Mesenchymal stem cell (in vitro differentiated cells and primary cell): ENCODE measurements at regions not wholly inside any gene's neighbourhood (a gene's known extent, or its start where the extent isn't known, plus 50 kb on each side); places are given as distances from the start of the nearest gene placed in this dataset.
A peak's percentile ranks its signal among the peaks of the same experiment; 100 is the strongest.

Experiments used
- DNase-seq: peaks from one replicate; pipeline ENCODE4 v3.0.0-alpha.2; 2013
- H2AFZ ChIP-seq: one replicate; pipeline ENCODE4 v1.6.1; 2013; ENCODE audit warnings: low read depth, mild to moderate bottlenecking, control low read depth, inconsistent platforms, low read length, moderate library complexity
- H2AK5ac ChIP-seq: 2 replicates; pipeline ENCODE4 v1.6.1; 2013; ENCODE audit warnings: low read length, moderate library complexity, mild to moderate bottlenecking, inconsistent platforms; ENCODE audit not compliant: severe bottlenecking
- H2BK120ac ChIP-seq: one replicate; pipeline ENCODE4 v1.6.1; 2013; ENCODE audit warnings: low read depth, mild to moderate bottlenecking, inconsistent platforms, low read length, moderate library complexity
- H2BK12ac ChIP-seq, 2 experiments: one replicate each; pipeline ENCODE4 v1.6.1; 2013; ENCODE audit warnings: inconsistent platforms in 2 of 2, low read length in 2 of 2, mild to moderate bottlenecking in 2 of 2, moderate library complexity in 2 of 2, control low read depth in 1 of 2
- H2BK15ac ChIP-seq: one replicate; pipeline ENCODE4 v1.6.1; 2013; ENCODE audit warnings: mild to moderate bottlenecking, low read depth, inconsistent platforms; ENCODE audit not compliant: poor library complexity, severe bottlenecking
- H2BK5ac ChIP-seq: 2 replicates; pipeline ENCODE4 v1.6.1; 2013; ENCODE audit warnings: low read depth, mild to moderate bottlenecking, low read length, control low read depth, inconsistent platforms; ENCODE audit not compliant: poor library complexity, severe bottlenecking
- H3K14ac ChIP-seq, 2 experiments: one replicate each; pipeline ENCODE4 v1.6.1; 2013; ENCODE audit warnings: inconsistent platforms in 2 of 2, low read length in 2 of 2, control low read depth in 1 of 2, mild to moderate bottlenecking in 1 of 2, moderate library complexity in 1 of 2
- H3K18ac ChIP-seq, 2 experiments: one replicate each; pipeline ENCODE4 v1.6.1; 2013; ENCODE audit warnings: inconsistent platforms in 2 of 2, low read length in 2 of 2, control low read depth in 1 of 2, low read depth in 1 of 2, mild to moderate bottlenecking in 1 of 2
- H3K23ac ChIP-seq, 2 experiments: one replicate each; pipeline ENCODE4 v1.6.1; 2013; ENCODE audit warnings: inconsistent platforms in 2 of 2, low read length in 2 of 2, mild to moderate bottlenecking in 2 of 2, moderate library complexity in 2 of 2, control low read depth in 1 of 2
- H3K27ac ChIP-seq: 2 replicates; pipeline ENCODE4 v1.5.1; 2013; ENCODE audit warnings: mild to moderate bottlenecking, moderate library complexity, low read length, control low read depth, inconsistent platforms; ENCODE audit not compliant: poor library complexity, severe bottlenecking
- H3K27me3 ChIP-seq, 2 experiments: 2 replicates each; pipeline versions ENCODE4 v1.6.1 to v1.7.0; 2013; ENCODE audit warnings: low read length in 2 of 2, mild to moderate bottlenecking in 2 of 2, moderate library complexity in 2 of 2, control low read depth in 1 of 2, inconsistent platforms in 1 of 2; ENCODE audit not compliant: control insufficient read depth in 1 of 2, insufficient read depth in 1 of 2
- H3K36me3 ChIP-seq, 2 experiments: 2 replicates each; pipeline versions ENCODE4 v1.6.1 to v1.7.0; 2013; ENCODE audit warnings: low read length in 2 of 2, control low read depth in 1 of 2, inconsistent platforms in 1 of 2, low read depth in 1 of 2, mild to moderate bottlenecking in 1 of 2; ENCODE audit not compliant: insufficient read depth in 2 of 2, control insufficient read depth in 1 of 2
- H3K4ac ChIP-seq, 2 experiments: one replicate each; pipeline ENCODE4 v1.6.1; 2013; ENCODE audit warnings: inconsistent platforms in 2 of 2, low read length in 2 of 2, mild to moderate bottlenecking in 2 of 2, moderate library complexity in 2 of 2, control low read depth in 1 of 2, low read depth in 1 of 2
- H3K4me1 ChIP-seq: 2 replicates; pipeline ENCODE4 v1.6.1; 2013; ENCODE audit warnings: low read depth, low read length, control low read depth; ENCODE audit not compliant: control insufficient read depth, insufficient read depth
- H3K4me2 ChIP-seq: 2 replicates; pipeline ENCODE4 v1.6.1; 2013; ENCODE audit warnings: low read length, mild to moderate bottlenecking, inconsistent platforms; ENCODE audit not compliant: poor library complexity, severe bottlenecking
- H3K4me3 ChIP-seq, 2 experiments: 2 replicates each; pipeline versions ENCODE4 v1.5.1 to v1.7.0; 2013; ENCODE audit warnings: low read length in 2 of 2, mild to moderate bottlenecking in 2 of 2, control low read depth in 1 of 2, low read depth in 1 of 2; ENCODE audit not compliant: insufficient read depth in 1 of 2
- H3K79me1 ChIP-seq: replicated peaks from 2 replicates; pipeline ENCODE4 v1.6.1; 2013; ENCODE audit warnings: mild to moderate bottlenecking, control low read depth, low read length, inconsistent platforms; ENCODE audit not compliant: poor library complexity, severe bottlenecking
- H3K9ac ChIP-seq: 2 replicates; pipeline ENCODE4 v1.7.0; 2013; ENCODE audit warnings: mild to moderate bottlenecking, low read length, moderate library complexity
- H3K9me3 ChIP-seq: 2 replicates; pipeline ENCODE4 v1.7.0; 2013; ENCODE audit warnings: mild to moderate bottlenecking, low read length; ENCODE audit not compliant: control insufficient read depth
- H4K8ac ChIP-seq: one replicate; pipeline ENCODE4 v1.6.1; 2013; ENCODE audit warnings: inconsistent platforms, mild to moderate bottlenecking, low read length, moderate library complexity
- H4K91ac ChIP-seq: one replicate; pipeline ENCODE4 v1.6.1; 2013; ENCODE audit warnings: mild to moderate bottlenecking, low read length, inconsistent platforms
- WGBS: methylation state at CpG from one replicate; pipeline ENCODE4 v1.1.7; 2013; ENCODE audit warnings: mixed read lengths; 5-methylcytosine and 5-hydroxymethylcytosine counted together

- no peak for DNase-seq
- Histone ChIP-seq H3K4me2 (no peak overlapping the region), H3K79me1 (peaks cover 3% of the 10 kb centered on the region), H2BK12ac (no peak overlapping the region), H2BK120ac (no peak overlapping the region), H3K23ac (no peak overlapping the region), H2BK5ac (no peak overlapping the region), H3K36me3 (no peaks in the 10 kb centered on the region), H3K4me1 (peaks cover 9% of the 10 kb centered on the region), H3K9ac (peak overlapping the region; percentile 74), H3K9me3 (no peaks in the 10 kb centered on the region), H4K91ac (no peak overlapping the region), H3K27ac (no peak overlapping the region), H3K4ac (no peak overlapping the region), H3K27me3 (no peaks in the 10 kb centered on the region), H4K8ac (no peak overlapping the region), H3K14ac (no peak overlapping the region), H3K18ac (no peak overlapping the region), H2AFZ (no peak overlapping the region), H2BK15ac (no peak overlapping the region), H3K4me3 (peak overlapping the region in 1 of 2 experiments; percentile 72), H2AK5ac (no peak overlapping the region)
- 93% methylated on average over 5 of the region's 5 CpGs for WGBS
Measured at GRCh38 chr11:10932976-10933375, 75.1 kb upstream of the ZBED5 start.

GRCh38 chr11:10931761-10932670, 74.2 kb upstream of the ZBED5 start:
- Histone ChIP-seq H2BK12ac (peak overlapping the region in 1 of 2 experiments; percentile 98), H3K4me3 (peak overlapping the region; percentile 68 to 84), H3K18ac (peak overlapping the region; percentile 90 to 99), H2AK5ac (no peak overlapping the region), H2BK120ac (peak overlapping the region; percentile 54), H3K79me1 (peaks cover 3% of the 10 kb centered on the region), H4K91ac (peak overlapping the region; percentile 85), H3K9me3 (no peaks in the 10 kb centered on the region), H3K4me1 (peaks cover 9% of the 10 kb centered on the region), H3K36me3 (no peaks in the 10 kb centered on the region), H3K27me3 (no peaks in the 10 kb centered on the region), H2AFZ (peak overlapping the region; percentile 83), H4K8ac (peak overlapping the region; percentile 97), H3K27ac (peak overlapping the region; percentile 92), H3K14ac (peak overlapping the region in 1 of 2 experiments; percentile 74), H3K23ac (no peak overlapping the region), H2BK5ac (no peak overlapping the region), H3K9ac (peak overlapping the region; percentile 93), H3K4ac (peak overlapping the region; percentile 88 to 89), H3K4me2 (peak overlapping the region; percentile 83), H2BK15ac (peak overlapping the region; percentile 82)
- DNase-seq: no peak
- WGBS: 38% methylated on average over 13 of the region's 14 CpGs

GRCh38 chr11:10930972-10931760, 73.3 kb upstream of the ZBED5 start:
- peak overlapping the region in 1 of 2 experiments; percentile 99 for H3K23ac ChIP-seq
- under 1% methylated on average over 62 of the region's 69 CpGs for WGBS
- H3K4me2 ChIP-seq: peak overlapping the region; percentile 83
- DNase-seq: peak; percentile 86
- H3K27me3 ChIP-seq: no peaks in the 10 kb centered on the region
- H3K18ac ChIP-seq: peak overlapping the region; percentile 98 to 99
- H3K27ac ChIP-seq: peak overlapping the region; percentile 92
- peak overlapping the region; percentile 80 for H2BK15ac ChIP-seq
- no peak overlapping the region for H2AK5ac ChIP-seq
- H4K91ac ChIP-seq: peak overlapping the region; percentile 90
- H4K8ac ChIP-seq: peak overlapping the region; percentile 97
- H2BK120ac ChIP-seq: peak overlapping the region; percentile 86
- peak overlapping the region; percentile 80 to 96 for H3K4ac ChIP-seq
- peaks cover 11% of the 10 kb centered on the region for H3K4me1 ChIP-seq
- H3K4me3 ChIP-seq: peak overlapping the region; percentile 68 to 84
- no peaks in the 10 kb centered on the region for H3K36me3 ChIP-seq
- H2BK12ac ChIP-seq: peak overlapping the region; percentile 59 to 94
- H3K79me1 ChIP-seq: peaks cover 3% of the 10 kb centered on the region
- H3K9ac ChIP-seq: peak overlapping the region; percentile 93
- H3K14ac ChIP-seq: peak overlapping the region in 1 of 2 experiments; percentile 82
- H2BK5ac ChIP-seq: peak overlapping the region; percentile 33
- H2AFZ ChIP-seq: peak overlapping the region; percentile 84
- H3K9me3 ChIP-seq: no peaks in the 10 kb centered on the region
